ENCODE measurements at regions not wholly inside any gene's neighbourhood (a gene's known extent, or its start where the extent isn't known, plus 50 kb on each side); places are given as distances from the start of the nearest gene placed in this dataset.

GRCh38 chr1:170789063-170789462 lies 125.1 kb downstream of the PRRX1 start:
- TF ChIP-seq ZBTB7A (IDR thresholded peaks at IDR 0.05; ENCODE audit: low read depth) (no peak), YY1 (IDR thresholded peaks at IDR 0.05; ENCODE audit: low read depth) (no peak), NFIC (IDR thresholded peaks at IDR 0.05) (no peak), EGR1 (IDR thresholded peaks at IDR 0.05) (no peak), REST (IDR thresholded peaks at IDR 0.05; ENCODE audit: low read depth) (no peak), CEBPB (IDR thresholded peaks at IDR 0.05) (no peak), FOXM1 (IDR thresholded peaks at IDR 0.05; ENCODE audit: borderline replicate concordance, low read depth) (no peak), TCF12 (IDR thresholded peaks at IDR 0.05; ENCODE audit: low read depth) (no peak)
- TF ChIP-seq, protein P1, sequence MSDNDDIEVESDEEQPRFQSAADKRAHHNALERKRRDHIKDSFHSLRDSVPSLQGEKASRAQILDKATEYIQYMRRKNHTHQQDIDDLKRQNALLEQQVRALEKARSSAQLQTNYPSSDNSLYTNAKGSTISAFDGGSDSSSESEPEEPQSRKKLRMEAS (IDR thresholded peaks at IDR 0.05) = no peak

DNA sequence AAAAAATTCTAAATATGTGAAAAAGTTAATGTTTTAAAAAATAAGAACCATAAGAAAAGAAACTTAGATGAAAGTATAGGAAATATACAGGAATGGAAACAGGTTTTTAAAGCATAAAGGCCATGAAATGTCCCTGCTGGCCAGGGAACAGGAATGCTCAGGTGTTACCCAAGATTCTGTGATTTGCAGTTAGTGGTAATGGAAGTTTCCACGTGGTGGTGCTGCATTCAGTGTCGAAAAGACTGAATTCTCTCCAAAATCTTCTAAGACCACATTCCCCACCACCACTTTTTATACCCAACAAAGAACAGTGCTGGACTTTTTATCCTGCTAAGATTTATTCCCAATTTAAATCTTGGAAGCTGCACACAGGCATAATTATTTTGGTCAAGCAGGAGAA lies 126.2 kb downstream of the PRRX1 start:
- TF ChIP-seq CREB1 (IDR thresholded peaks at IDR 0.05; ENCODE audit: low read depth) (no peak), NFIC (IDR thresholded peaks at IDR 0.05) (no peak), ZBTB7A (IDR thresholded peaks at IDR 0.05; ENCODE audit: low read depth) (no peak), REST (IDR thresholded peaks at IDR 0.05; ENCODE audit: low read depth) (no peak), EGR1 (IDR thresholded peaks at IDR 0.05) (no peak), TCF12 (IDR thresholded peaks at IDR 0.05; ENCODE audit: low read depth) (no peak), RAD21 (IDR thresholded peaks at IDR 0.05; ENCODE audit: low read depth) (no peak), FOXM1 (IDR thresholded peaks at IDR 0.05; ENCODE audit: borderline replicate concordance, low read depth) (no peak), CEBPB (IDR thresholded peaks at IDR 0.05) (no peak), TAF1 (IDR thresholded peaks at IDR 0.05; ENCODE audit: low read depth) (no peak)
- TF ChIP-seq, protein P1 (IDR thresholded peaks at IDR 0.05) = no peak

- TF ChIP-seq YY1 (IDR thresholded peaks at IDR 0.05; ENCODE audit: low read depth) (no peak), EGR1 (IDR thresholded peaks at IDR 0.05) (no peak), EP300 (IDR thresholded peaks at IDR 0.05; ENCODE audit: borderline replicate concordance) (no peak), REST (IDR thresholded peaks at IDR 0.05; ENCODE audit: low read depth) (no peak), NFIC (IDR thresholded peaks at IDR 0.05) (no peak), FOXM1 (IDR thresholded peaks at IDR 0.05; ENCODE audit: borderline replicate concordance, low read depth) (no peak), USF1 (IDR thresholded peaks at IDR 0.05) (no peak), TEAD4 (IDR thresholded peaks at IDR 0.05) (no peak), ZBTB7A (IDR thresholded peaks at IDR 0.05; ENCODE audit: low read depth) (no peak), CREB1 (IDR thresholded peaks at IDR 0.05; ENCODE audit: low read depth) (no peak), CEBPB (IDR thresholded peaks at IDR 0.05) (no peak), TCF12 (IDR thresholded peaks at IDR 0.05; ENCODE audit: low read depth) (no peak), TAF1 (IDR thresholded peaks at IDR 0.05; ENCODE audit: low read depth) (no peak)
- TF ChIP-seq, protein P1 (IDR thresholded peaks at IDR 0.05) = no peak
Measured at GRCh38 chr1:170790651-170791071, 126.7 kb downstream of the PRRX1 start.

DNA sequence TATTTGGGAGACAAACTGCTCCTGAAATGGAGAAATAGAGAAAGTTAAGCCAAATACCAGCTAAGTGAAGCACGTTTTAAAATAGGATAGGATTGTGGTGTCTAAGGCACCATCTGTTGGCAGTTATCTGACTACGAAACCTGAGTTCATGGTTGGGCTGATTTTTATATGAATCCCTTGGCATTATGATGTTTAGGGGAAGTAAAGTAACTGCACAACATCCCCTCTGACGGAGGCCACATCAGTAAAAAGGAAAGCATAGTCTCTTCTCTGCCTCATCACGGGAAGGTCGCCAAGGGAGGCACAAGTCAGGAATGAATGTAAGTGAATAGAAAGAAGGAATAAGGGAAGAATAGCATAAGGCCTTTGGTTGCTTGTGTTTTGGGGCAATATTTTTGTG lies 128.0 kb downstream of the PRRX1 start:
- TF ChIP-seq YY1 (IDR thresholded peaks at IDR 0.05; ENCODE audit: low read depth) (no peak), TAF1 (IDR thresholded peaks at IDR 0.05; ENCODE audit: low read depth) (no peak)

- no peak for TF ChIP-seq EGR1 (IDR thresholded peaks at IDR 0.05)
- TF ChIP-seq USF1 (IDR thresholded peaks at IDR 0.05) = no peak
- no peak for TF ChIP-seq RAD21 (IDR thresholded peaks at IDR 0.05; ENCODE audit: low read depth)
- TF ChIP-seq, protein P1 (IDR thresholded peaks at IDR 0.05) = no peak
- no peak for TF ChIP-seq YY1 (IDR thresholded peaks at IDR 0.05; ENCODE audit: low read depth)
- TF ChIP-seq FOXM1 (IDR thresholded peaks at IDR 0.05; ENCODE audit: borderline replicate concordance, low read depth) = no peak
- TF ChIP-seq TAF1 (IDR thresholded peaks at IDR 0.05; ENCODE audit: low read depth) = no peak
- no peak for TF ChIP-seq EP300 (IDR thresholded peaks at IDR 0.05; ENCODE audit: borderline replicate concordance)
- no peak for TF ChIP-seq NFIC (IDR thresholded peaks at IDR 0.05)
- no peak for TF ChIP-seq REST (IDR thresholded peaks at IDR 0.05; ENCODE audit: low read depth)
- no peak for TF ChIP-seq TEAD4 (IDR thresholded peaks at IDR 0.05)
- no peak for TF ChIP-seq ZBTB7A (IDR thresholded peaks at IDR 0.05; ENCODE audit: low read depth)
- TF ChIP-seq CREB1 (IDR thresholded peaks at IDR 0.05; ENCODE audit: low read depth) = no peak
- TF ChIP-seq CEBPB (IDR thresholded peaks at IDR 0.05) = no peak
- no peak for TF ChIP-seq TCF12 (IDR thresholded peaks at IDR 0.05; ENCODE audit: low read depth)
Measured at GRCh38 chr1:170800265-170800664, 135.1 kb upstream of the MROH9 start.

All from Ishikawa (cell line).